Coronary artery (tissue), 2 donors: ENCODE measurements at regions not wholly inside any gene's neighbourhood (a gene's known extent, or its start where the extent isn't known, plus 50 kb on each side); places are given as distances from the start of the nearest gene placed in this dataset.
"Not testable (repeated sequence)": the region's sequence is repeated elsewhere in the genome, so short reads cannot be mapped to it uniquely, and the experiment has no call there.

Experiments used
- DNase-seq: peaks from one replicate; pipeline ENCODE4 v3.0.0-alpha.2; 2017; ENCODE audit warnings: low spot score
- H3K27ac ChIP-seq, 2 donors: fragments of 200-600 bp; sonication (generic); one replicate each; pipeline ENCODE4 v1.5.1; 2016 to 2019
- H3K4me3 ChIP-seq: fragments of 200-600 bp; sonication (generic); 2 replicates; pipeline ENCODE4 v1.5.1; 2016; ENCODE audit warnings: mild to moderate bottlenecking, moderate library complexity
- CTCF ChIP-seq: fragments of 200-600 bp; sonication (generic); IDR thresholded peaks from one replicate; pipeline ENCODE4 v1.5.1; 2019; ENCODE audit warnings: antibody characterized with exemption

- Histone ChIP-seq H3K27ac (no peak overlapping the region), H3K4me3 (no peak overlapping the region)
- DNase-seq: no peak
- no peak for TF ChIP-seq CTCF
Observed at GRCh38 chr6:9307187-9307586, 871.8 kb upstream of the SLC35B3 start.

DNA sequence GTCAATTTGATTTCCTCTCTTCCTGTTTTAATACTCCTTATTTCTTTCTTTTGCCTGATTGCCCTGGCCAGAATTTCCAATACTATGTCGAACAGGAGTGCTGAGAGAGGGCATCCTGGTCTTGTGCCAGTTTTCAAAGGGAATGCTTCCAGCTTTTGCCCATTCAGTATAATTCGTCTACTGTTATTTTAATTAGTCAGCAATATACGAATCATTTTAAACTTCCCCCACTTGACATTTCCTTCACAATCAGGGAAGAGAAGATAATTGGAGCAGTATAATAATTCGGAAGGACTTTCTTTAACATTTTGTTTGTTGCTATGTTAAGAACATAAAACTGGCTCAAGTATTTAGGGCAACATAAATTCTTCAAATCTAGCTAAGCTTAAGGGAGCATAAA, 860.3 kb upstream of the SLC35B3 start:
- DNase-seq: no peak
- TF ChIP-seq CTCF: no peak
- H3K27ac ChIP-seq: no peak overlapping the region

DNA sequence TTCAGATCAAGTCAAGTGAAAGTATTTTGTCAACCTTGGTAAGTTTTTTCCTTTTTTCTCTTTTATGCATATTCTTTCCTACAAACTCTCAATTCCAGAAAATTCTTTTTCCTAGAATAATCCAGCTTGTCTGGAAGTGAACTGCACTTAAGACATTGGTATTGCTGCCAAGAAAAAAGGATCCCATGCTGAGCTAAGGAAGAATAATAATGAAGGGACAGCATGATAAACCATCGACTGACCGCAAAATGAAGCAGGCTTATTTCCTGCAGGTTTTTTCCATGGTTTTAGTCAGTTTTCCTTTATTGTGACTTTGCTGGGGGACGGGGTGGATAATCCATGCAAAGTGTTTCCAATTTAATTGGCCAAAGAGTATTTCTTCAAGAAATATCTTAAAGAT, 857.6 kb upstream of the SLC35B3 start:
- no peak for TF ChIP-seq CTCF
- Histone ChIP-seq H3K27ac (no peak overlapping the region), H3K4me3 (no peak overlapping the region)
- no peak for DNase-seq

More for the DNA sequence above, 860.3 kb upstream of the SLC35B3 start:
- H3K4me3 ChIP-seq: no peak overlapping the region

DNA sequence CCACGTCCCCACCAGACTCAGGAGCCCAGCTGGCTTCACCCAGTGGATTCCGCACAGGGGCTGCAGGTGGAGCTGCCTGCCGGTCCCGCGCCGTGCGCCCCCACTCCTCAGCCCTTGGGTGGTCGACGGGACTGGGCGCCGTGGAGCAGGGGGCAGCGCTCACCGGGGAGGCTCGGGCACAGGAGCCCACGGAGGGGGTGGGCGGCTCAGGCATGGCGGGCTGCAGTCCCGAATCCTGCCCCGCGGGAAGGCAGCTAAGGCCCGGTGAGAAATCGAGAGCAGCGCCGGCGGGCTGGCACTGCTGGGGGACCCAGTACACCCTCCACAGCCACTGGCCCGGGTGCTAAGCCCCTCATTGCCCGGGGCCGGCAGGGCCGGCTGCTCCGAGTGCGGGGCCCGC, 855.0 kb upstream of the SLC35B3 start:
- not testable (repeated sequence) for H3K4me3 ChIP-seq, H3K27ac ChIP-seq, DNase-seq

- TF ChIP-seq CTCF: no peak
- Histone ChIP-seq H3K27ac (no peak overlapping the region), H3K4me3 (no peak overlapping the region)
- no peak for DNase-seq
Observed at GRCh38 chr6:9272671-9273070, 837.3 kb upstream of the SLC35B3 start.

DNA sequence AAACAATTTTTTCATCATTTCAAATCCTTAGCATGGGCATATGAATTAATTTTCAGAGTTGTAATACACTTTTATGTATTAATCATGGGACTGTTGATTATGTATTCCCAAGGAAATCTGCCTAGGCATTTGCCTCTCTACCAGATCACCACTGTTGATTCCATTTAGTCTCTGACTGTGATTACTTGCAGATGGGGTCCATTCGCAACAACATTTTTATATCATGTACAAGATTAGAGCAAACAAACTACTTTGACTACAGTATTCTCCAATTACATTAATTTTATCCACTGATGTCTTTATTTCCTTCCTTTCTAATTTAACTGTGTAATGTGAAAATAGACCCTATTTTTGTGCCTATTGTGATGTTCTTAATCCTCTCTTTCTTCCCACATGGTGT, 831.4 kb upstream of the SLC35B3 start:
- no peak for DNase-seq
- Histone ChIP-seq H3K4me3 (no peak overlapping the region), H3K27ac (no peak overlapping the region)
- no peak for TF ChIP-seq CTCF

DNA sequence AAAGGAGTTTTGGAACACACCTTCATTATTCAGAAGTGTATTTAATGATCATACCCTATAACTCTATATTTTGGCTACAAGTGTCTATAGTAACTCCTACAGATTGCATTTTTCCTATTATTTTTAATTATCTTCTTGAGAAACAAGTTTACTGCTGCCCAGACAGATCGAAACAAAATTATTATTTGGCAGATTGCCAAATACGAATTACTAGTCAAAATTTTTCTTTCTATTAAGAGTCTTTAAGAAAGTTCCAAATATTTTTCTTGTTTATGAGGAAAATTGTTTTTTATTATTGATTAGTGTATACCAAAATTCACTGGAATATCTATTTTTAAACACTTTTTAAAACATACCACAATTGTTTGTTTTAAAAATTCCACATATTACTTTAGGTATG, 821.9 kb upstream of the SLC35B3 start:
- DNase-seq: no peak
- Histone ChIP-seq H3K27ac (no peak overlapping the region), H3K4me3 (no peak overlapping the region)
- TF ChIP-seq CTCF: no peak

DNA sequence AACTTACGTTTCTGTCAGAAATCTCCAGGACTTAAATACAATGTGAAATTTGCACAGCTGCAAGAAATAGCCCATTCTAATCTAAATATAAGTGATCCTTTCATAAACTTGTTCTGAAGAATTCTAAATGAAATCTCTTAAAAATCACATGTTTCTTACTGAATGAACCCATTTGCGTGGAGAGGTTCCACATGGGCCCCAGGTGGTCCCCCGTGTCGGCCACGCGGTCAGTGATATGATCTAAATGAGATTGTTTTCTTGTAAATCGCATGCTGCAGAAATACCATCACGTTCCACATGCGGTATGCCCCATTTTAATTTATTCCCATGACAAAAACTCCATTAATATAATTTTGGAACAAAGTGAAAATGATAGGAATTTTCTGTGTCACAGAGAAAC, 818.9 kb upstream of the SLC35B3 start:
- H3K4me3 ChIP-seq: no peak overlapping the region
- no peak for DNase-seq
- no peak overlapping the region for H3K27ac ChIP-seq
- TF ChIP-seq CTCF: no peak
